Panc1 (cell line): ENCODE measurements at regions not wholly inside any gene's neighbourhood (a gene's known extent, or its start where the extent isn't known, plus 50 kb on each side); places are given as distances from the start of the nearest gene placed in this dataset.

ENCODE experiments used
- ATAC-seq: fragments of 200-7000 bp; cut with Tn5 transposase; 2 replicates; pipeline ENCODE4 v1.9.1; 2020; ENCODE audit warnings: mild to moderate bottlenecking, moderate library complexity
- BruUV-seq: library from RNA; stranded (reverse); fragments of 400-500 nt; replicated peaks from 2 replicates; lab custom pipeline; 2021; lab: Mats Ljungman, UMichigan
- CTCF ChIA-PET: fragments of 300-600 bp; sonication (Branson Sonifier 250); formaldehyde crosslinking; loops from one replicate; lab custom pipeline; 2022; ENCODE audit warnings: antibody characterized with exemption; lab: Charles Lee
- POLR2A ChIA-PET: fragments of 300-600 bp; sonication (Branson Sonifier 250); formaldehyde crosslinking; loops from one replicate; lab custom pipeline; 2022; ENCODE audit warnings: antibody characterized with exemption; lab: Charles Lee
- DNase-seq: peaks from one replicate; pipeline ENCODE4 v3.0.0-alpha.2; 2010; ENCODE audit warnings: low read depth, low spot score
- H3K27ac ChIP-seq: 2 replicates; pipeline ENCODE4 v1.5.1; 2011; ENCODE audit warnings: mild to moderate bottlenecking, low read length, inconsistent platforms
- H3K27me3 ChIP-seq: fragments of 200-500 bp; sonication (Bioruptor generic); 2 replicates; pipeline ENCODE4 v1.6.0; 2014; ENCODE audit warnings: low read length, inconsistent platforms; ENCODE audit not compliant: control insufficient read depth, insufficient read depth
- H3K36me3 ChIP-seq: fragments of 200-500 bp; sonication (Bioruptor generic); 2 replicates; pipeline ENCODE4 v1.5.1; 2014; ENCODE audit warnings: inconsistent platforms, mild to moderate bottlenecking, low read length, moderate library complexity; ENCODE audit not compliant: control insufficient read depth, insufficient read depth
- H3K4me1 ChIP-seq: 2 replicates; pipeline ENCODE4 v1.5.1; 2011; ENCODE audit warnings: inconsistent platforms, mild to moderate bottlenecking, low read length, moderate library complexity; ENCODE audit not compliant: control insufficient read depth, insufficient read depth
- H3K4me3 ChIP-seq, 2 experiments: 2 replicates each; pipeline ENCODE4 v1.5.1; 2011 to 2012; ENCODE audit warnings: low read depth in 2 of 2, low read length in 2 of 2, mild to moderate bottlenecking in 2 of 2, inconsistent platforms in 1 of 2, moderate library complexity in 1 of 2
- H3K9me3 ChIP-seq: fragments of 200-500 bp; sonication (Bioruptor generic); 2 replicates; pipeline ENCODE4 v1.5.1; 2014; ENCODE audit warnings: low read depth, mild to moderate bottlenecking, inconsistent platforms, low read length, moderate library complexity; ENCODE audit not compliant: control insufficient read depth, insufficient read depth
- CTCF ChIP-seq: fragments of 450-650 bp; IDR thresholded peaks from 2 replicates; pipeline ENCODE4 v1.5.1; 2017; ENCODE audit warnings: mild to moderate bottlenecking
- POLR2AphosphoS5 ChIP-seq: IDR thresholded peaks from 2 replicates; pipeline ENCODE4 v1.6.1; 2012; ENCODE audit warnings: mild to moderate bottlenecking, low read depth, low read length, moderate library complexity
- SIN3A ChIP-seq: IDR thresholded peaks from 2 replicates; pipeline ENCODE4 v1.6.1; 2012; ENCODE audit warnings: low read depth, mild to moderate bottlenecking, low read length, moderate library complexity, borderline replicate concordance; ENCODE audit not compliant: insufficient read depth
- TCF7L2 ChIP-seq: IDR thresholded peaks from 2 replicates; pipeline ENCODE4 v1.6.1; 2011; ENCODE audit warnings: mild to moderate bottlenecking, low read depth, low read length, inconsistent platforms
- in situ Hi-C: cut with HindIII; loops from 2 replicates; pipeline ENCODE4 v1.10.0; 2016; ENCODE audit warnings: low sequenced_read_pairs, low pct_unique_long_range_greater_than_20kb
- intact Hi-C: fragments of 100-400 bp; cut with micrococcal nuclease; formaldehyde crosslinking; loops from one replicate; pipeline ENCODE4 v1.10.0; 2022; ENCODE audit not compliant: unreplicated experiment
- TF ChIP-seq, protein P1 (sequence below), 2 experiments: IDR thresholded peaks; 2 replicates each; pipeline ENCODE4 v1.6.1; 2011 to 2012; ENCODE audit warnings: low read depth in 2 of 2, control low read depth in 1 of 2, low read length in 1 of 2, mild to moderate bottlenecking in 1 of 2, moderate library complexity in 1 of 2; ENCODE audit not compliant: insufficient read depth in 1 of 2

GRCh38 chr7:67553378-67553777 lies 556.7 kb downstream of the TYW1 start:
- Histone ChIP-seq H3K36me3 (no peaks in the 10 kb centered on the region), H3K4me3 (no peak overlapping the region), H3K4me1 (no peaks in the 10 kb centered on the region), H3K9me3 (no peaks in the 10 kb centered on the region), H3K27ac (no peak overlapping the region), H3K27me3 (peaks cover 6% of the 10 kb centered on the region)
- TF ChIP-seq CTCF (no peak), SIN3A (no peak), TCF7L2 (no peak), POLR2AphosphoS5 (no peak)
- TF ChIP-seq, protein P1, sequence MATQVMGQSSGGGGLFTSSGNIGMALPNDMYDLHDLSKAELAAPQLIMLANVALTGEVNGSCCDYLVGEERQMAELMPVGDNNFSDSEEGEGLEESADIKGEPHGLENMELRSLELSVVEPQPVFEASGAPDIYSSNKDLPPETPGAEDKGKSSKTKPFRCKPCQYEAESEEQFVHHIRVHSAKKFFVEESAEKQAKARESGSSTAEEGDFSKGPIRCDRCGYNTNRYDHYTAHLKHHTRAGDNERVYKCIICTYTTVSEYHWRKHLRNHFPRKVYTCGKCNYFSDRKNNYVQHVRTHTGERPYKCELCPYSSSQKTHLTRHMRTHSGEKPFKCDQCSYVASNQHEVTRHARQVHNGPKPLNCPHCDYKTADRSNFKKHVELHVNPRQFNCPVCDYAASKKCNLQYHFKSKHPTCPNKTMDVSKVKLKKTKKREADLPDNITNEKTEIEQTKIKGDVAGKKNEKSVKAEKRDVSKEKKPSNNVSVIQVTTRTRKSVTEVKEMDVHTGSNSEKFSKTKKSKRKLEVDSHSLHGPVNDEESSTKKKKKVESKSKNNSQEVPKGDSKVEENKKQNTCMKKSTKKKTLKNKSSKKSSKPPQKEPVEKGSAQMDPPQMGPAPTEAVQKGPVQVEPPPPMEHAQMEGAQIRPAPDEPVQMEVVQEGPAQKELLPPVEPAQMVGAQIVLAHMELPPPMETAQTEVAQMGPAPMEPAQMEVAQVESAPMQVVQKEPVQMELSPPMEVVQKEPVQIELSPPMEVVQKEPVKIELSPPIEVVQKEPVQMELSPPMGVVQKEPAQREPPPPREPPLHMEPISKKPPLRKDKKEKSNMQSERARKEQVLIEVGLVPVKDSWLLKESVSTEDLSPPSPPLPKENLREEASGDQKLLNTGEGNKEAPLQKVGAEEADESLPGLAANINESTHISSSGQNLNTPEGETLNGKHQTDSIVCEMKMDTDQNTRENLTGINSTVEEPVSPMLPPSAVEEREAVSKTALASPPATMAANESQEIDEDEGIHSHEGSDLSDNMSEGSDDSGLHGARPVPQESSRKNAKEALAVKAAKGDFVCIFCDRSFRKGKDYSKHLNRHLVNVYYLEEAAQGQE (IDR thresholded peaks at IDR 0.05; ENCODE audit: insufficient read depth in 1 of 2, low read depth in 2 of 2, low read length in 1 of 2): no peak
- DNase-seq (no peak), ATAC-seq (no peak)
- intact Hi-C loops (no loop called here), in situ Hi-C loops (no loop called here)
- BruUV-seq: no TSS peak
- POLR2A ChIA-PET: no interaction called here
- CTCF ChIA-PET: no interaction called here

DNA sequence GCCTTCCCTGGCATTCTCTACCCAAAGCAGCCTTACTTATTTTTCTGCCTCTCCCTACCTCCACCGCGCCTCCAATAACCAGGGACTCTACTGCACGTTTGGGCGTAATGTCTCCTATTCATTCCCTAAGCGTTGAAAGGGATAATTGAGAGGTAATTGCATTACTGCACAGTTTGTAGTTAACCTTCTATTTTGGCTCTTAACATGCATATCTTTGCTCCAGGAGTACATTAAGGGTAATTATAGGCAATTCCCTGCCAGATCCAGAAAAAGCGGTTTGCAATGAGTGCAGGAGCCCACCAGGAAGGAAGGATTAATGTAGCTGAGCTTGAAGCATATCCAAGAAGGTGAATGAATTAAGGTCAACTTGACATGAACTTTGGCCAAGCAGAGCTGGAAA lies 558.4 kb downstream of the TYW1 start:
- no peak for DNase-seq
- POLR2A ChIA-PET: no interaction called here
- in situ Hi-C loops (no loop called here), intact Hi-C loops (no loop called here)
- H3K27me3 ChIP-seq: peaks cover 6% of the 10 kb centered on the region
- CTCF ChIA-PET: no interaction called here
- no TSS peak for BruUV-seq
- no peaks in the 10 kb centered on the region for H3K4me1 ChIP-seq
- TF ChIP-seq, protein P1 (IDR thresholded peaks at IDR 0.05; ENCODE audit: insufficient read depth in 1 of 2, low read depth in 2 of 2, low read length in 1 of 2): no peak
- TF ChIP-seq POLR2AphosphoS5: no peak
- no peak for TF ChIP-seq CTCF
- TF ChIP-seq TCF7L2: no peak
- no peak for ATAC-seq
- H3K27ac ChIP-seq: no peak overlapping the region
- H3K36me3 ChIP-seq: no peaks in the 10 kb centered on the region
- H3K4me3 ChIP-seq: no peak overlapping the region
- H3K9me3 ChIP-seq: no peaks in the 10 kb centered on the region
